Thoracic aorta (tissue), 2 donors: ENCODE measurements at regions not wholly inside any gene's neighbourhood (a gene's known extent, or its start where the extent isn't known, plus 50 kb on each side); places are given as distances from the start of the nearest gene placed in this dataset.

Experiments used
- ATAC-seq: fragments of 150-250 bp; one replicate; pipeline ENCODE4 v1.8.0; 2017; ENCODE audit warnings: low read depth; ENCODE audit not compliant: insufficient number of reproducible peaks, low FRiP score
- DNase-seq: peaks from one replicate; pipeline ENCODE4 v3.0.0-alpha.2; 2020; ENCODE audit warnings: low spot score
- H3K27ac ChIP-seq, 2 donors: fragments of 200-600 bp; sonication (generic); 1 replicate in 1 of 2; 2 replicates in 1 of 2; pipeline ENCODE4 v1.5.1; 2016; ENCODE audit warnings: mild to moderate bottlenecking in 2 of 2, moderate library complexity in 2 of 2
- H3K27me3 ChIP-seq: fragments of 200-600 bp; sonication (generic); replicated peaks from 2 replicates; pipeline ENCODE4 v1.6.0; 2016; ENCODE audit warnings: mild to moderate bottlenecking; ENCODE audit not compliant: insufficient read depth
- H3K36me3 ChIP-seq: fragments of 200-600 bp; sonication (generic); one replicate; pipeline ENCODE4 v1.5.1; 2016
- H3K4me1 ChIP-seq, 2 donors: fragments of 200-600 bp; sonication (generic); 1 replicate in 1 of 2; 2 replicates in 1 of 2; pipeline versions ENCODE4 v1.5.1 to v1.6.0; 2016; ENCODE audit warnings: low read depth in 2 of 2, mild to moderate bottlenecking in 1 of 2; ENCODE audit not compliant: control insufficient read depth in 1 of 2
- H3K4me3 ChIP-seq: fragments of 200-600 bp; sonication (generic); 2 replicates; pipeline ENCODE4 v1.5.1; 2016; ENCODE audit warnings: mild to moderate bottlenecking
- H3K9me3 ChIP-seq: fragments of 200-600 bp; sonication (generic); 2 replicates; pipeline ENCODE4 v1.5.1; 2016
- CTCF ChIP-seq: fragments of 200-600 bp; sonication (generic); IDR thresholded peaks from one replicate; pipeline ENCODE4 v1.5.1; 2019; ENCODE audit warnings: antibody characterized with exemption

DNA sequence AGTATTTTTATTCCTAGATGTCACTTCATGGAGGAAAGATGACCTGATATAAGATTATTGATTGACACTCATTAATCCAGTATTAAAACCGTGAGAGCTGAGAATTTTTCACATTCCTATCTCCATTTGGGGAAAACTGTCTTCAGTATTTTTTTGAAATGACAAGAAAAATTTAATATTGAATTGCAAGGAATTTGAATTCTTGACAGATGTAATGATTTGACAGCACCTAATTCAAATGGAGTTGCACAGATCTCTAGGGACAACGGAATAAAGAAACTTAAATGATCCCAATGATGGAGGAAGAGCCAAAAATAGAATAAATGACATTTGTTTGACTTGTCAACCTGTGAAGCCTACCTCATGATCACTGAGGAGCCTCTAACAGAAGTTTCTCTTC is 1591.4 kb downstream of the HACE1 start:
- no peaks in the 10 kb centered on the region for H3K36me3 ChIP-seq
- DNase-seq = no peak
- no peak for TF ChIP-seq CTCF
- no peaks in the 10 kb centered on the region for H3K27me3 ChIP-seq
- H3K4me3 ChIP-seq = no peak overlapping the region
- H3K9me3 ChIP-seq = no peaks in the 10 kb centered on the region
- no peak for ATAC-seq
- H3K4me1 ChIP-seq = no peaks in the 10 kb centered on the region
- H3K27ac ChIP-seq = no peak overlapping the region

DNA sequence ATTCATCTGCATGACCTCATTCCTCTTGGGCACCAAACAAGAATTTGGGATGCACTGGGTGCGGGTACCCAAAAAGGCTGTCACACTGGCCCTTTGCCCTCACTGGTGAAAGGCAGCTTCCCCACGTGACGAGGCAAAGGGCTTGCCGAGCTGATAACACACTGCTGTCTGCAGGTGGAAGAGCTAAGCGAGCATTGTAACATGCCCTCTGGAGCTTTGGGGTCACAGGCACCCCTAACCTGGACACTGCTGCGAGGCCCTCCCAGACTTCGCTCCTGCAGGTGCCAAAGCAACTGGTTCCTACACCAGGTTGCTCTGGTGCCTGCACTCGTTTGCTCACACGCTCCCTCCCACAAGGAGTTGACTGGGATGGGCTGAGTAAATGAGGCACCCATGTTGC is 1595.7 kb downstream of the HACE1 start:
- ATAC-seq = no peak

GRCh38 chr6:103255132-103255531 is 1604.6 kb downstream of the HACE1 start:
- Histone ChIP-seq H3K4me1 (no peaks in the 10 kb centered on the region), H3K27ac (no peak overlapping the region), H3K36me3 (no peaks in the 10 kb centered on the region), H3K4me3 (no peak overlapping the region), H3K9me3 (no peaks in the 10 kb centered on the region), H3K27me3 (no peaks in the 10 kb centered on the region)
- ATAC-seq (no peak), DNase-seq (no peak)
- TF ChIP-seq CTCF = no peak

More for the DNA sequence above, 1595.7 kb downstream of the HACE1 start:
- Histone ChIP-seq H3K9me3 (no peaks in the 10 kb centered on the region), H3K36me3 (no peaks in the 10 kb centered on the region), H3K4me1 (no peaks in the 10 kb centered on the region), H3K27me3 (no peaks in the 10 kb centered on the region), H3K27ac (no peak overlapping the region), H3K4me3 (no peak overlapping the region)
- TF ChIP-seq CTCF = no peak
- no peak for DNase-seq

DNA sequence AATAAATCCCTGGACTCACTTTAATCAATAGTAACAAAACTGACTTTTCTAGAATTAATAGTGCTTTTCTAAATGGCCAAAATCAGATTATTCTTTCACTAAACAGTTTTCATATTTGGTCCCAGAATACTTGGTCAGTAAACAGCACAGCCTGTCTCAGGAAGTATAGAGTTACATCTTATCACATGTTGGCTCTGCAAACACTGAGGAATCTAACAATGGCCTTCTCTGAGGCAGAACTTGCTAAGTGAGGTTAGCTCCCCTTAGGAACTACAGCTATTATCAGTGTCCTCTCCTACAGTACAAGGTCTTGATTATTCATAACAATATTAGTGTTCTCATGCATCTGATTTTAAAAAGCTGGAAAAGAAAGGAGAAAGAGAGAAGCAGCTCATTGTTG is 1622.8 kb downstream of the HACE1 start:
- ATAC-seq = no peak
- Histone ChIP-seq H3K27me3 (no peaks in the 10 kb centered on the region), H3K4me3 (no peak overlapping the region), H3K27ac (no peak overlapping the region), H3K9me3 (no peaks in the 10 kb centered on the region), H3K36me3 (no peaks in the 10 kb centered on the region), H3K4me1 (no peaks in the 10 kb centered on the region)
- no peak for TF ChIP-seq CTCF
- no peak for DNase-seq

DNA sequence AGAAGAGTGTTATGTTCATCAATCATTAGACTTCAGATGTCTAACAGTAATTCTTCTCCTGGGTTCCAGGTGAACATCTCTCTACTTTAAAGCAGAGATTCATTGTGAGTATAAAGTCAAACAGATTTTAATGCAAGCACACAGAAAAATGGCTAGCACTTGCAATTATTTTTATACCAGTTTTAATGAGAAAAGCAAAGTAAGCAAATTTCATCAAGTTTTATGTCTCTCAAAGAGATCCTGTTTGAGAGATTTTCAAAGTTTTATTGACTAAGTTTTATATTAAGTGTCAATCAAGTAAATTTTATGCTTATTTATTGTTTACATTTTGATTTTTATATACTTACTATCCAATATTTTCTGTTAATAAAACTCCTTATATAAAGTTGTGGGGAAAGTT is 1628.5 kb downstream of the HACE1 start:
- no peak for TF ChIP-seq CTCF
- Histone ChIP-seq H3K4me3 (no peak overlapping the region), H3K9me3 (no peaks in the 10 kb centered on the region), H3K36me3 (no peaks in the 10 kb centered on the region), H3K4me1 (no peaks in the 10 kb centered on the region), H3K27me3 (no peaks in the 10 kb centered on the region), H3K27ac (no peak overlapping the region)
- no peak for ATAC-seq
- no peak for DNase-seq
